ENCODE measurements at regions not wholly inside any gene's neighbourhood (a gene's known extent, or its start where the extent isn't known, plus 50 kb on each side); places are given as distances from the start of the nearest gene placed in this dataset.

DNA sequence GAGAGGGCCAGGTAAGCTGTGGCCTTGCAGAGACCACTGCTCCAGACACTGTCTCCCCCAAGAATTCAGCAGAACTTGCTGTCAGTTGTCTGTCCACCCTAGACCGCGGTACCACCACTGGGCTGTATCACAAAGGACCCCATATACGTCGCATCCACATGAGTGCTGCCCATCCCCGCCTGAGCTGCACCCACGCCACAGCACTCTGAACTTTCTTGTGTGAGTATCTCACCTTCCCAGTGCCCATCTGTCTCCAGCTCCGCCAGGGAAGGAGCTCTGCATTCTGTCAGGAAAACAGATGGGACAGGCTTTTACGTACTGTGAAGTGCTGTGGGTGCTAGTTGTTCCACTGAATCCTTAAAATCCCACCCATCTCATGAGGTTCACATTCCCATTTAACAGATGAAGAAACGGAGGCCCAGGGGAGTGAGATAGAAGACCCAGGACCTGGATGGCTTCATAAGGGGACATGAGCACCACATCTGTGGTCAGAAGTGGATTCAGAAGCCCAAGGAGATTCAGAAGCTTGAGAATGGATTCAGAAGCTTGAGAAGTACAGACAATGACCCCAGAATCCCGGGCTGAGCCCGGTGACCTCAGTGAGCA is 102.5 kb upstream of the ZMIZ1 start:
- H3K4me1 ChIP-seq, result peaks cover 12% of the 10 kb centered on the region
- no peaks in the 10 kb centered on the region for H3K27me3 ChIP-seq

DNA sequence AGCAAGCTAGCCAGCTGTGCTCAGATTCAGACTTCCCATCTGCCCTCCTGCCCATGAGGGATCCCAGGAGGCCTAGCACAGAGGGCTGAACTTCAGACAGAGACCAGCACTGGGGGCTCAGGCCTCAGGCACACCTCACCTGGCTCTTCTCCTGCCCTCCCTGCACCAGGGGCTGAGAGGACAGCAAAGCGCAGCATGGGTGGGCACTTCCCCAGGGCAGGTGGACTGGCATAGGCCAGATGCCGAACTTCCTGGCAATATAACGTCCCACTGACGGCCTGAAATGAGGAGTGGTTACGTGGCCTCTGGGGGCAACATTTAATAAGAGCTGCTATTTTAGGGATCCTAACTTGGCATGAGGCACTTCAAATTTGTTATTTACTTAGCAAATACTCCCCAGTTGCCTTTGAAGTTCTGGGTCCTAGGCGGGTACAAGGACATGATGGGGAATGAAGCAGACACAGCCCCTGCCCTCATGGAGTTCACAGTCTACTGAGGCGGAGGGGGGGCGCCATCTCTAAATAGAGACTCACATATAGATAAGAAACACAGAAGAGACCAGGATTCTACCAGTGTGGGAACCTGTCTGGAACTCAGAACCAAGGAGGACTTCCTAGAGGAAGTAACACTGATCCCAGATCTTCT is 101.8 kb upstream of the ZMIZ1 start:
- H3K4me3 ChIP-seq (ENCODE audit: low read depth, low read length), result no peak overlapping the region
- H3K4me1 ChIP-seq, result peaks cover 14% of the 10 kb centered on the region
- no peaks in the 10 kb centered on the region for H3K9me3 ChIP-seq
- H3K27me3 ChIP-seq, result no peaks in the 10 kb centered on the region
- no peak for DNase-seq
- TF ChIP-seq, protein P1, sequence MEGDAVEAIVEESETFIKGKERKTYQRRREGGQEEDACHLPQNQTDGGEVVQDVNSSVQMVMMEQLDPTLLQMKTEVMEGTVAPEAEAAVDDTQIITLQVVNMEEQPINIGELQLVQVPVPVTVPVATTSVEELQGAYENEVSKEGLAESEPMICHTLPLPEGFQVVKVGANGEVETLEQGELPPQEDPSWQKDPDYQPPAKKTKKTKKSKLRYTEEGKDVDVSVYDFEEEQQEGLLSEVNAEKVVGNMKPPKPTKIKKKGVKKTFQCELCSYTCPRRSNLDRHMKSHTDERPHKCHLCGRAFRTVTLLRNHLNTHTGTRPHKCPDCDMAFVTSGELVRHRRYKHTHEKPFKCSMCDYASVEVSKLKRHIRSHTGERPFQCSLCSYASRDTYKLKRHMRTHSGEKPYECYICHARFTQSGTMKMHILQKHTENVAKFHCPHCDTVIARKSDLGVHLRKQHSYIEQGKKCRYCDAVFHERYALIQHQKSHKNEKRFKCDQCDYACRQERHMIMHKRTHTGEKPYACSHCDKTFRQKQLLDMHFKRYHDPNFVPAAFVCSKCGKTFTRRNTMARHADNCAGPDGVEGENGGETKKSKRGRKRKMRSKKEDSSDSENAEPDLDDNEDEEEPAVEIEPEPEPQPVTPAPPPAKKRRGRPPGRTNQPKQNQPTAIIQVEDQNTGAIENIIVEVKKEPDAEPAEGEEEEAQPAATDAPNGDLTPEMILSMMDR (IDR thresholded peaks at IDR 0.05; ENCODE audit: low read depth, low read length), result no peak
- no peaks in the 10 kb centered on the region for H3K36me3 ChIP-seq

More for the DNA sequence above, 102.5 kb upstream of the ZMIZ1 start:
- Histone ChIP-seq H3K36me3 (no peaks in the 10 kb centered on the region), H3K9me3 (no peaks in the 10 kb centered on the region), H3K4me3 (ENCODE audit: low read depth, low read length) (no peak overlapping the region)
- TF ChIP-seq, protein P1 (IDR thresholded peaks at IDR 0.05; ENCODE audit: low read depth, low read length), result no peak
- DNase-seq, result no peak

DNA sequence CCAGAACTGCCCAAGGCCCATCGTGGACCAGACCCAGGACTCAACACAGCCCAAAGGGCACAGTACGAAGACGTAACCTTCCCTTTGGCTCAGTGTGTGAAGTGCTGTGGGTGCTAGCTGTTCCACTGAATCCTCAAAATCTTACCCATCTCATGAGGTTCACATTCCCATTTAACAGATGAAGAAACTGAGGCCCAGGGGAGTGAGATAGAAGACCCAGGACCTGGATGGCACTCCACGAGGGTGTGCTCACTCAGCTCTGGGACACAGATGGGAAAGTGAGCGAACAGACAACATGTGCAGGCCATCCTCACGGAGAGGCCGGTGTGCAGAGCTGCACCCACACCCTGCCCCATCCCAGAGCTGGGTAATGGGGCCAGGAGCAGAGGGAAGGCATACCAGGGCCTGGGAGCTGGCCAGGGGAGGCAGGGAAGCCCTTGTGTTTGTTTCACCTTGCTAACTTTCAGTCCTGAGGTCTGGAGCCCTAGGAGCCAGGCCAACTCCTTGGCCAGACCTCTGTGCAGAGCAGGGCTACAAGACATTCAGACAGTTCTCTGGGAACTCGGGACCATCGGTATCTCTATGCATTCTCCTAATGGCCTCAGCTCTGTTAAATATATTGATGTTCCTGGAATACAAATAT is 100.3 kb upstream of the ZMIZ1 start:
- DNase-seq, result no peak
- peaks cover 26% of the 10 kb centered on the region for H3K4me1 ChIP-seq
- TF ChIP-seq, protein P1 (IDR thresholded peaks at IDR 0.05; ENCODE audit: low read depth, low read length), result no peak
- H3K27me3 ChIP-seq, result no peaks in the 10 kb centered on the region
- no peaks in the 10 kb centered on the region for H3K36me3 ChIP-seq
- H3K4me3 ChIP-seq (ENCODE audit: low read depth, low read length), result no peak overlapping the region
- H3K9me3 ChIP-seq, result no peaks in the 10 kb centered on the region

DNA sequence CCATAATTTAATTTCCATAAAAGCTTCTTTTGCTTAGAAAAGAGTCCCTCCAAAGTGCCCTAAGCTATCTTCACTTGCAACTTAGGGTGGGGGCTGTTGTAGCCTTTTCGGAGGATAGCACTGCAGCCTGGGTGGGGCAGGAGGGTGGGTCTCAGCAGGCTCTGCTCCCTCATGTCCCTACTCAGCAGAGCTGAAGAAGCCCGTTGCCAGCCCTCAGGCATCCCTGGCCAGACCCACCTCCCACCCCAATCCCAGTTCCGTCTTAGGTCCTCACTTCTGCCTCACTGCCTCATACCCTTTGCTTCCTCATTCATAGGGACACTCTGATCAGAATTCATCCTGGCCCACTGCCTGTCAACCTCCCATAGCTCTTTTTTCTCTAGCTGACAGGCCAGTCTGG is 99.8 kb upstream of the ZMIZ1 start:
- peaks cover 26% of the 10 kb centered on the region for H3K4me1 ChIP-seq
- H3K9me3 ChIP-seq, result no peaks in the 10 kb centered on the region
- no peaks in the 10 kb centered on the region for H3K36me3 ChIP-seq
- no peak for DNase-seq
- no peaks in the 10 kb centered on the region for H3K27me3 ChIP-seq
- TF ChIP-seq, protein P1 (IDR thresholded peaks at IDR 0.05; ENCODE audit: low read depth, low read length), result no peak
- H3K4me3 ChIP-seq (ENCODE audit: low read depth, low read length), result no peak overlapping the region

DNA sequence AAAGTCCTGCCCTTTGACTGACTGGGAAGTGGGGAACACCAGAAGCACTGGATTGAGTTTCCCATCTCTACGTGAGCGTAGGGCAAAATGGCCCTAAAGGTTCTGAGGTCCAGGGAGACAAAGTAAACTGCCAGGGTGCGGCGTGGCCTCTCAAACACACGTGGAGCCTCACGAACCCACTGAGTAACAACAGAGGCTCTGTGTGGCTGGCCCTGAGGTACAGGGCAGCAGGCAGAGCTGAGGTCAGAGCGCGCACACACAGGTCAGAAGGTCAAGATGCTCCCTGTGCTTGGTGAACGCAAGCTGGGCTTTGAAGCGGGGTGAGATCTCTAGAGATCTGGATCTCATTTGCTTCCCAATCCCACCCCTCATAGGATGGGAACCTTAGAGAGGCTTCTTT is 99.0 kb upstream of the ZMIZ1 start:
- no peak overlapping the region for H3K4me3 ChIP-seq (ENCODE audit: low read depth, low read length)
- TF ChIP-seq, protein P1 (IDR thresholded peaks at IDR 0.05; ENCODE audit: low read depth, low read length), result no peak
- no peaks in the 10 kb centered on the region for H3K9me3 ChIP-seq
- no peaks in the 10 kb centered on the region for H3K27me3 ChIP-seq
- DNase-seq, result no peak
- peaks cover 30% of the 10 kb centered on the region for H3K4me1 ChIP-seq
- no peaks in the 10 kb centered on the region for H3K36me3 ChIP-seq

DNA sequence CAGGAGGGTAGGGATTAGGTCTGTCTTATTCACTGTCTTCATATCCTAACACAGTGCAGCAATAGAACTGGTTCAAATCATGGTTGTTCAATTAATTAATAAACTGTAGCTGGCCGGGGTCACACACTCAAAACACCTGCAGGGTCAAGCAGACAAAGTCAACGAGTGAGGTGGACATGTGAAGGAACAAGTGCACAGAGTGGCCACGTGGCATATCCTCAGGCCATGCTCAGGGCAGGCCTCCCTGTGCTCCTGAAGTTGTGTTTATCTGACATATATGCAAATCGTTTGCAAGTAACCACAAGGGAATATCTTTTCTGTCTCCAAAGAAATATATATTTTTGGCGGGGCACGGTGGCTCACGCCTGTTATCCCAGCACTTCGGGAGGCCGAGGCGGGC is 98.5 kb upstream of the ZMIZ1 start:
- no peak for DNase-seq
- Histone ChIP-seq H3K9me3 (no peaks in the 10 kb centered on the region), H3K4me1 (peaks cover 27% of the 10 kb centered on the region), H3K4me3 (ENCODE audit: low read depth, low read length) (no peak overlapping the region), H3K27me3 (no peaks in the 10 kb centered on the region), H3K36me3 (no peaks in the 10 kb centered on the region)
- TF ChIP-seq, protein P1 (IDR thresholded peaks at IDR 0.05; ENCODE audit: low read depth, low read length), result no peak
